ENCODE measurements at regions not wholly inside any gene's neighbourhood (a gene's known extent, or its start where the extent isn't known, plus 50 kb on each side); places are given as distances from the start of the nearest gene placed in this dataset.

GRCh38 chr5:104513121-104513602 is 950.6 kb upstream of the NUDT12 start:
- no peak for TF ChIP-seq CTCF (IDR thresholded peaks at IDR 0.05; ENCODE audit: unreplicated experiment)
- Mint-ChIP-seq H3K9me3 (ENCODE audit: unreplicated experiment) (no peaks in the 10 kb centered on the region), H3K36me3 (ENCODE audit: low read depth, unreplicated experiment) (no peaks in the 10 kb centered on the region), H3K27ac (ENCODE audit: unreplicated experiment) (no peak overlapping the region), H3K4me3 (ENCODE audit: unreplicated experiment) (no peak overlapping the region), H3K4me1 (ENCODE audit: unreplicated experiment) (no peaks in the 10 kb centered on the region), H3K27me3 (ENCODE audit: unreplicated experiment) (no peaks in the 10 kb centered on the region)
- no peak for DNase-seq (ENCODE audit: low spot score)

GRCh38 chr5:104512063-104512825 is 949.7 kb upstream of the NUDT12 start:
- H3K36me3 Mint-ChIP-seq (ENCODE audit: low read depth, unreplicated experiment) = no peaks in the 10 kb centered on the region
- H3K27ac Mint-ChIP-seq (ENCODE audit: unreplicated experiment) = no peak overlapping the region
- no peaks in the 10 kb centered on the region for H3K4me1 Mint-ChIP-seq (ENCODE audit: unreplicated experiment)
- H3K27me3 Mint-ChIP-seq (ENCODE audit: unreplicated experiment) = no peaks in the 10 kb centered on the region
- H3K9me3 Mint-ChIP-seq (ENCODE audit: unreplicated experiment) = no peaks in the 10 kb centered on the region
- H3K4me3 Mint-ChIP-seq (ENCODE audit: unreplicated experiment) = no peak overlapping the region
- no peak for DNase-seq (ENCODE audit: low spot score)
- TF ChIP-seq CTCF (IDR thresholded peaks at IDR 0.05; ENCODE audit: unreplicated experiment) = no peak

GRCh38 chr5:104498281-104498680 is 935.7 kb upstream of the NUDT12 start:
- Mint-ChIP-seq H3K4me1 (ENCODE audit: unreplicated experiment) (no peaks in the 10 kb centered on the region), H3K9me3 (ENCODE audit: unreplicated experiment) (no peaks in the 10 kb centered on the region), H3K36me3 (ENCODE audit: low read depth, unreplicated experiment) (no peaks in the 10 kb centered on the region), H3K27ac (ENCODE audit: unreplicated experiment) (no peak overlapping the region), H3K4me3 (ENCODE audit: unreplicated experiment) (no peak overlapping the region), H3K27me3 (ENCODE audit: unreplicated experiment) (no peaks in the 10 kb centered on the region)
- TF ChIP-seq CTCF (IDR thresholded peaks at IDR 0.05; ENCODE audit: unreplicated experiment) = no peak
- no peak for DNase-seq (ENCODE audit: low spot score)

- no peaks in the 10 kb centered on the region for H3K9me3 Mint-ChIP-seq (ENCODE audit: unreplicated experiment)
- no peak overlapping the region for H3K27ac Mint-ChIP-seq (ENCODE audit: unreplicated experiment)
- no peaks in the 10 kb centered on the region for H3K4me1 Mint-ChIP-seq (ENCODE audit: unreplicated experiment)
- TF ChIP-seq CTCF (IDR thresholded peaks at IDR 0.05; ENCODE audit: unreplicated experiment) = no peak
- H3K27me3 Mint-ChIP-seq (ENCODE audit: unreplicated experiment) = no peaks in the 10 kb centered on the region
- no peak overlapping the region for H3K4me3 Mint-ChIP-seq (ENCODE audit: unreplicated experiment)
- DNase-seq (ENCODE audit: low spot score) = no peak
- no peaks in the 10 kb centered on the region for H3K36me3 Mint-ChIP-seq (ENCODE audit: low read depth, unreplicated experiment)
Observed at GRCh38 chr5:104494083-104494482, 931.5 kb upstream of the NUDT12 start.

- no peak overlapping the region for H3K4me3 Mint-ChIP-seq (ENCODE audit: unreplicated experiment)
- H3K4me1 Mint-ChIP-seq (ENCODE audit: unreplicated experiment) = no peaks in the 10 kb centered on the region
Observed at GRCh38 chr5:104472811-104473210, 910.2 kb upstream of the NUDT12 start.

More at GRCh38 chr5:104472811-104473210, 910.2 kb upstream of the NUDT12 start:
- no peak for TF ChIP-seq CTCF (IDR thresholded peaks at IDR 0.05; ENCODE audit: unreplicated experiment)
- DNase-seq (ENCODE audit: low spot score) = no peak
- H3K36me3 Mint-ChIP-seq (ENCODE audit: low read depth, unreplicated experiment) = peaks cover 7% of the 10 kb centered on the region
- no peak overlapping the region for H3K27ac Mint-ChIP-seq (ENCODE audit: unreplicated experiment)
- no peaks in the 10 kb centered on the region for H3K27me3 Mint-ChIP-seq (ENCODE audit: unreplicated experiment)
- no peaks in the 10 kb centered on the region for H3K9me3 Mint-ChIP-seq (ENCODE audit: unreplicated experiment)

Data from endothelial cell (in vitro differentiated cells).